HL-60 (cell line): ENCODE measurements at regions not wholly inside any gene's neighbourhood (a gene's known extent, or its start where the extent isn't known, plus 50 kb on each side); places are given as distances from the start of the nearest gene placed in this dataset.

Experiments
- DNase-seq, 2 experiments: peaks; one replicate each; pipeline ENCODE4 v3.0.0-alpha.2; 2010 to 2020; ENCODE audit warnings: low read depth in 1 of 2, low spot score in 1 of 2
- H3K27ac ChIP-seq: fragments of 250-450 bp; sonication (Bioruptor Pico); replicated peaks from 2 replicates; pipeline ENCODE4 v1.5.1; 2020; ENCODE audit warnings: mild to moderate bottlenecking, moderate library complexity
- H3K27me3 ChIP-seq: fragments of 250-450 bp; sonication (Bioruptor Pico); 2 replicates; pipeline ENCODE4 v1.5.1; 2021; ENCODE audit warnings: mild to moderate bottlenecking, moderate library complexity; ENCODE audit not compliant: insufficient read depth, poor library complexity, severe bottlenecking
- H3K4me3 ChIP-seq: replicated peaks from 2 replicates; pipeline ENCODE4 v1.5.1; 2011; ENCODE audit warnings: mild to moderate bottlenecking, control low read depth, low read length; ENCODE audit not compliant: insufficient read depth
- CTCF ChIP-seq: IDR thresholded peaks from one replicate; pipeline ENCODE4 v1.5.1; 2011; ENCODE audit warnings: low read length, control low read depth, inconsistent platforms; ENCODE audit not compliant: insufficient read depth
- GABPA ChIP-seq: IDR thresholded peaks from 2 replicates; pipeline ENCODE4 v1.6.1; 2012; ENCODE audit warnings: low read depth
- POLR2AphosphoS5 ChIP-seq: IDR thresholded peaks from 2 replicates; pipeline ENCODE4 v1.6.1; 2012; ENCODE audit warnings: low read depth
- SPI1 ChIP-seq: IDR thresholded peaks from 2 replicates; pipeline ENCODE4 v1.6.1; 2012; ENCODE audit warnings: low read depth, mild to moderate bottlenecking, borderline replicate concordance
- TF ChIP-seq, protein P1 (sequence below): IDR thresholded peaks from 2 replicates; pipeline ENCODE4 v1.6.1; 2012; ENCODE audit warnings: low read depth; ENCODE audit not compliant: insufficient replicate concordance

- H3K4me3 ChIP-seq, result no peak overlapping the region
- TF ChIP-seq, protein P1, sequence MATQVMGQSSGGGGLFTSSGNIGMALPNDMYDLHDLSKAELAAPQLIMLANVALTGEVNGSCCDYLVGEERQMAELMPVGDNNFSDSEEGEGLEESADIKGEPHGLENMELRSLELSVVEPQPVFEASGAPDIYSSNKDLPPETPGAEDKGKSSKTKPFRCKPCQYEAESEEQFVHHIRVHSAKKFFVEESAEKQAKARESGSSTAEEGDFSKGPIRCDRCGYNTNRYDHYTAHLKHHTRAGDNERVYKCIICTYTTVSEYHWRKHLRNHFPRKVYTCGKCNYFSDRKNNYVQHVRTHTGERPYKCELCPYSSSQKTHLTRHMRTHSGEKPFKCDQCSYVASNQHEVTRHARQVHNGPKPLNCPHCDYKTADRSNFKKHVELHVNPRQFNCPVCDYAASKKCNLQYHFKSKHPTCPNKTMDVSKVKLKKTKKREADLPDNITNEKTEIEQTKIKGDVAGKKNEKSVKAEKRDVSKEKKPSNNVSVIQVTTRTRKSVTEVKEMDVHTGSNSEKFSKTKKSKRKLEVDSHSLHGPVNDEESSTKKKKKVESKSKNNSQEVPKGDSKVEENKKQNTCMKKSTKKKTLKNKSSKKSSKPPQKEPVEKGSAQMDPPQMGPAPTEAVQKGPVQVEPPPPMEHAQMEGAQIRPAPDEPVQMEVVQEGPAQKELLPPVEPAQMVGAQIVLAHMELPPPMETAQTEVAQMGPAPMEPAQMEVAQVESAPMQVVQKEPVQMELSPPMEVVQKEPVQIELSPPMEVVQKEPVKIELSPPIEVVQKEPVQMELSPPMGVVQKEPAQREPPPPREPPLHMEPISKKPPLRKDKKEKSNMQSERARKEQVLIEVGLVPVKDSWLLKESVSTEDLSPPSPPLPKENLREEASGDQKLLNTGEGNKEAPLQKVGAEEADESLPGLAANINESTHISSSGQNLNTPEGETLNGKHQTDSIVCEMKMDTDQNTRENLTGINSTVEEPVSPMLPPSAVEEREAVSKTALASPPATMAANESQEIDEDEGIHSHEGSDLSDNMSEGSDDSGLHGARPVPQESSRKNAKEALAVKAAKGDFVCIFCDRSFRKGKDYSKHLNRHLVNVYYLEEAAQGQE, result no peak
- TF ChIP-seq POLR2AphosphoS5, result no peak
- TF ChIP-seq SPI1, result no peak
- TF ChIP-seq CTCF, result no peak
- TF ChIP-seq GABPA, result no peak
- no peak overlapping the region for H3K27ac ChIP-seq
- DNase-seq, result no peak
- H3K27me3 ChIP-seq, result peaks cover 2% of the 10 kb centered on the region
Measured at GRCh38 chr1:23628951-23629387, 62.6 kb upstream of the RPL11 start.

DNA sequence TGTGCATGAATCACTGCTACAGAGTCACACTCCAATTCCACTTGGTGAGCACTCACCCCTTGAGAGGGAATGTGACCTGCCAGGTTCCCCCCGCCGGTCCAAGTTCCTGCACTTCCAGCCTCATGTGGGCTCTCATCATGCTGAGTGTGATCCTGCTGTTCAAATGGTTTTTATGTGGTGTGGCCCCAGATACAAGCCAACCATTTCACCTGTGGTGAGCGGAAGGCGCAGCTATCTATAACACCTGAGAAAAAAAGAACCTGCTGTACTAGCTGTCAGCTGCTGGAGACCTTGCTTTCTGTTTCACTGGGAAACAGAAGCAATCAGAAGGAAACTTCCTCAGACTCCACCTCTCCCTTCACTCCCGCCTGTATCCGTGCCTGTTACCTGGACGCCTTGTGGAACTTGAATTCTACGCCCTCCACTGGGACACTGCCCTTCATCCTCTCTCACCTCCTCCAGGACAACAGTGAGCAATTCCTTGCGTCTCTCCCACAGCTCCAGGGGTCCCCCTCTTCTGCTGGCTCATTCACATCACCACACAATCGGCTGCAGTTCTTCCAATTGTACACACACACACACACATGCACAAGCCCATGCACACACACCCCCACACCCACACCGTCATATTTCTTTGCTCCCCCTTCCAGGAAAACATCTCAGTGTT is 64.4 kb upstream of the RPL11 start:
- H3K27ac ChIP-seq, result no peak overlapping the region
- peaks cover 2% of the 10 kb centered on the region for H3K27me3 ChIP-seq
- no peak for DNase-seq
- no peak overlapping the region for H3K4me3 ChIP-seq
- TF ChIP-seq SPI1, result no peak
- no peak for TF ChIP-seq GABPA
- no peak for TF ChIP-seq POLR2AphosphoS5
- no peak for TF ChIP-seq CTCF
- TF ChIP-seq, protein P1, result no peak

- no peak for DNase-seq
- peaks cover 10% of the 10 kb centered on the region for H3K27me3 ChIP-seq
- no peak overlapping the region for H3K27ac ChIP-seq
- TF ChIP-seq POLR2AphosphoS5 (no peak), SPI1 (no peak), CTCF (no peak), GABPA (no peak)
- TF ChIP-seq, protein P1, result no peak
- H3K4me3 ChIP-seq, result no peak overlapping the region
Measured at GRCh38 chr1:23625929-23626535, 65.6 kb upstream of the RPL11 start.
